ENCODE measurements at regions not wholly inside any gene's neighbourhood (a gene's known extent, or its start where the extent isn't known, plus 50 kb on each side); places are given as distances from the start of the nearest gene placed in this dataset.

DNA sequence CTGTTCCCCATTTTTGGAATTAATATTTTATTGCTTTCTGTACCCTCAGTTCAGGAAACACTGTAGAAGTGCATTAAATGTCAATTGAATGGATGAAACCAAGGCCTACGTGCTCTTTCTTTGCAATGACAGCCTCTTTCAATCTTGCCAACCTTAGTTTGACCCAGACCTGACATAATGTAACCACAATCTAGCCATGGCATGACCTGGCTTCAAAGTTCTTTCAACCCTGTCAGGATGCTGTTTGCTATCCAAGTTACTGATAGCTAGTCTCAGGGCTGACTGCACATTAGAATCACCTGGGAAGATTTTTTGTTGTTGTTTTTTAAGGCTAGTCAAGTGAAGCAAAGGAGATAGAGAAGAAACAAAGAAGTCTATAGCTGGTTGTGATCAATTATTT, 190.9 kb upstream of the PKDCC start:
- H3K27me3 ChIP-seq (ENCODE audit: insufficient read depth, insufficient read length): no peaks in the 10 kb centered on the region
- H3K4me3 ChIP-seq (ENCODE audit: insufficient read length, low read depth): no peak overlapping the region
- H3K4me1 ChIP-seq (ENCODE audit: insufficient read depth, insufficient read length): no peaks in the 10 kb centered on the region
- no peak overlapping the region for H3K9ac ChIP-seq (ENCODE audit: insufficient read length, low read depth)
- H3K36me3 ChIP-seq (ENCODE audit: insufficient read depth, insufficient read length, low read length): no peaks in the 10 kb centered on the region
- no peak for DNase-seq (ENCODE audit: low read depth, low spot score)
- no peaks in the 10 kb centered on the region for H3K9me3 ChIP-seq (ENCODE audit: insufficient read depth, low read length)
- TF ChIP-seq YY1 (IDR thresholded peaks at IDR 0.05; ENCODE audit: insufficient read depth, insufficient read length) (no peak), SUZ12 (IDR thresholded peaks at IDR 0.05; ENCODE audit: extremely low read depth, insufficient read depth, insufficient read length) (no peak), ZNF274 (IDR thresholded peaks at IDR 0.05; ENCODE audit: low read depth, low read length) (no peak)

DNA sequence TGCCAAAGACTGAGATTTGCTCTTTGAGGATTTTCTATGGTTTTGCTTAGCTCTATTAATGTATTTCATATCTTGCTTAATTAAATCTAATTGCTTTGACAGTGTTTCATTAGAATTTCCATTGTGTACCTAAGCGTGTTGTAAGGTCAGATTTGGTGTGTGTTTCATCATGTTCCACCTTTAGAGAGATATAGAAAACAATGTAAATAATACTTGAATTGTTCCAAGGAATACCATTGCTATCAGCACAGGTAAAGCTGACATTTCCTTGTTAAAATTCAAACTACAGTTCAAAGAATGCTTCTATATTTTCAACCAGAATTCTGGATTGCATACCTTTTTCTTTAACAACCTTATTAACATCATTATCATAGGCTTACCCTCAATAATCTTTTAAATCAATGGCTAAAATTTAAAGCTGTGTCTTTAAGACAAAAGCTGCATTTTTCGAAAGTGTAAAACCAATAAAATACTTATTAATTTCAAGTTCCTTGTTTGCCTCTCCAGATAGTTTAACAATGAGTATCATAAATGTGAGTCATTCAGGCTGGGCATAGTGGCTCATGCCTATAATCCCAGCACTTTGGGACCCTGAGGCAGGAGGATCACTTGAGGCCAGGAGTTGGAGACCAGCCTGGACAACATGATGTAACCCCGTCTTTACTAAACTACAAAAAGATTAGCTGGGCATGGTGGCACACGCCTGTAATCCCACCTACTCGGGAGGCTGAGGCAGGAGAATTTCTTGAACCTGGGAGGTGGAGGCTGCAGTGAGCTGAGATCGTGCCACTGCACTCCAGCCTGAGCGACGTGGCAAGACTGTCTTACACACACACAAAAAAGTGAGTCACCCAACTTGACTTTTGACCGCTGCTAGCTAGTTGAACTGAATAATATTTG, 188.0 kb upstream of the PKDCC start:
- DNase-seq (ENCODE audit: low read depth, low spot score): no peak
- H3K4me1 ChIP-seq (ENCODE audit: insufficient read depth, insufficient read length): no peaks in the 10 kb centered on the region
- H3K9me3 ChIP-seq (ENCODE audit: insufficient read depth, low read length): no peaks in the 10 kb centered on the region
- no peak overlapping the region for H3K9ac ChIP-seq (ENCODE audit: insufficient read length, low read depth)
- TF ChIP-seq YY1 (IDR thresholded peaks at IDR 0.05; ENCODE audit: insufficient read depth, insufficient read length) (no peak), SUZ12 (IDR thresholded peaks at IDR 0.05; ENCODE audit: extremely low read depth, insufficient read depth, insufficient read length) (no peak), ZNF274 (IDR thresholded peaks at IDR 0.05; ENCODE audit: low read depth, low read length) (no peak)
- H3K4me3 ChIP-seq (ENCODE audit: insufficient read length, low read depth): no peak overlapping the region
- H3K27me3 ChIP-seq (ENCODE audit: insufficient read depth, insufficient read length): no peaks in the 10 kb centered on the region
- H3K36me3 ChIP-seq (ENCODE audit: insufficient read depth, insufficient read length, low read length): no peaks in the 10 kb centered on the region

DNA sequence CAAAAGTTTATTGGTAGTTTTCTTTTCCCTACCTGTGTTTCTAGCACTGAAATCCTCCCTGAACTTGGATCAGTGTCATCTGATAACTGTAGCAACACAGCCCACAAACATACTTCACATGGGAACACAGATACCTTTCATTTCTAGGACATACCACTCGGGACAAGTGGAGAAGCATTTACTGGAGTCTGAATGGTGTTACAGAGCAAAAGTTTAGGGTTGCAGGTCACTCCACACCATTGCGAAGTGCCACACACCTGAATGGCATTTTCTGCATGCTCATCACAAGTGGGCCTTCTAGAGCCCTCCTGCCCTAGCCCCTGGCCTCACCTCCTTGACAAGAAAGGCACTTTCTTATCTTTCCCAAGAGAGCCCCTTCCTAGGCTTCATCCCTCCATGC, 184.8 kb upstream of the PKDCC start:
- Histone ChIP-seq H3K4me3 (ENCODE audit: insufficient read length, low read depth) (no peak overlapping the region), H3K4me1 (ENCODE audit: insufficient read depth, insufficient read length) (no peaks in the 10 kb centered on the region), H3K27me3 (ENCODE audit: insufficient read depth, insufficient read length) (no peaks in the 10 kb centered on the region), H3K9ac (ENCODE audit: insufficient read length, low read depth) (no peak overlapping the region), H3K9me3 (ENCODE audit: insufficient read depth, low read length) (no peaks in the 10 kb centered on the region), H3K36me3 (ENCODE audit: insufficient read depth, insufficient read length, low read length) (no peaks in the 10 kb centered on the region)
- no peak for DNase-seq (ENCODE audit: low read depth, low spot score)
- TF ChIP-seq YY1 (IDR thresholded peaks at IDR 0.05; ENCODE audit: insufficient read depth, insufficient read length) (no peak), SUZ12 (IDR thresholded peaks at IDR 0.05; ENCODE audit: extremely low read depth, insufficient read depth, insufficient read length) (no peak), ZNF274 (IDR thresholded peaks at IDR 0.05; ENCODE audit: low read depth, low read length) (no peak)

DNA sequence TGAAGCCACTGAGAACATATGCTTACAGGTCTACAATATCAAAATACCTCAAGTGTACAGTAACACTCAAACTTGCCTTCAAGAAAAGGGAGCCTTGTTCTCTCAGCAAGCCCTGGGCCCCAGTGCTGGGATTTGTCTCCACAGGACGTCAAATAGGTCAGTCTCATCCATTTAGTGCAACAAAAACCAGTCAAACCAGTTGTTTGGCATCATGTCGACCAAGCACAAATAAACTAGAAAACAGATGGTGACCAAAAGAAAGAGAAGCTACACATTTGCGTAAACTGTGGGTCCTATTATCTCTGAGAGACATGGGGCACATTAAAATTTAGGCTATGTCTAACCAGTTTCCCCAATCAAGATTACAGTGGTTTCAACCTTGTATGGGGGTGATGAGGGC, 182.6 kb upstream of the PKDCC start:
- no peak for DNase-seq (ENCODE audit: low read depth, low spot score)
- Histone ChIP-seq H3K9ac (ENCODE audit: insufficient read length, low read depth) (no peak overlapping the region), H3K9me3 (ENCODE audit: insufficient read depth, low read length) (no peaks in the 10 kb centered on the region), H3K27me3 (ENCODE audit: insufficient read depth, insufficient read length) (peaks cover under 1% of the 10 kb centered on the region), H3K36me3 (ENCODE audit: insufficient read depth, insufficient read length, low read length) (no peaks in the 10 kb centered on the region), H3K4me3 (ENCODE audit: insufficient read length, low read depth) (no peak overlapping the region), H3K4me1 (ENCODE audit: insufficient read depth, insufficient read length) (no peaks in the 10 kb centered on the region)
- TF ChIP-seq ZNF274 (IDR thresholded peaks at IDR 0.05; ENCODE audit: low read depth, low read length) (no peak), YY1 (IDR thresholded peaks at IDR 0.05; ENCODE audit: insufficient read depth, insufficient read length) (no peak), SUZ12 (IDR thresholded peaks at IDR 0.05; ENCODE audit: extremely low read depth, insufficient read depth, insufficient read length) (no peak)

DNA sequence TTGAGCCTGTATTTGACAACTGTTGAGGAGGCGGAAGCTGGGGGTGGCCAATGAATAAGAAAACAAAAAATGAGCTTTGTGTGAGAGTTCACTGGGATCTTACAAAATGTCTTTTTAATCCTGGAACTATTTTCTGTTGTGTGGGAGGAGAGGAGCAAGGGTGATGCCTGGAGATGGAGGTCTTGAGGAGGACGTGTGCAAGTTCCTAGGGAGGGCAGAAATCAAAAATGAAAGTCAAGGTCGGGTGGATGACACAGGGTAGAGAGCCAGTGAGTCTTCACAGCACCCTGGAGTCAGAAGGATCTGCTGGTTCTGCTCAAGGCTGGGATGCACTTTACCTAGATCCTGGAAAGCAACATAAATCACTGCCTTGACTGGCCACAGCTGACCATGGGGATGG, 180.3 kb upstream of the PKDCC start:
- TF ChIP-seq YY1 (IDR thresholded peaks at IDR 0.05; ENCODE audit: insufficient read depth, insufficient read length): no peak
- H3K9me3 ChIP-seq (ENCODE audit: insufficient read depth, low read length): no peaks in the 10 kb centered on the region
- H3K9ac ChIP-seq (ENCODE audit: insufficient read length, low read depth): no peak overlapping the region
- H3K27me3 ChIP-seq (ENCODE audit: insufficient read depth, insufficient read length): peaks cover 3% of the 10 kb centered on the region
- no peak overlapping the region for H3K4me3 ChIP-seq (ENCODE audit: insufficient read length, low read depth)
- no peaks in the 10 kb centered on the region for H3K36me3 ChIP-seq (ENCODE audit: insufficient read depth, insufficient read length, low read length)
- H3K4me1 ChIP-seq (ENCODE audit: insufficient read depth, insufficient read length): peaks cover 5% of the 10 kb centered on the region
- DNase-seq (ENCODE audit: low read depth, low spot score): no peak

DNA sequence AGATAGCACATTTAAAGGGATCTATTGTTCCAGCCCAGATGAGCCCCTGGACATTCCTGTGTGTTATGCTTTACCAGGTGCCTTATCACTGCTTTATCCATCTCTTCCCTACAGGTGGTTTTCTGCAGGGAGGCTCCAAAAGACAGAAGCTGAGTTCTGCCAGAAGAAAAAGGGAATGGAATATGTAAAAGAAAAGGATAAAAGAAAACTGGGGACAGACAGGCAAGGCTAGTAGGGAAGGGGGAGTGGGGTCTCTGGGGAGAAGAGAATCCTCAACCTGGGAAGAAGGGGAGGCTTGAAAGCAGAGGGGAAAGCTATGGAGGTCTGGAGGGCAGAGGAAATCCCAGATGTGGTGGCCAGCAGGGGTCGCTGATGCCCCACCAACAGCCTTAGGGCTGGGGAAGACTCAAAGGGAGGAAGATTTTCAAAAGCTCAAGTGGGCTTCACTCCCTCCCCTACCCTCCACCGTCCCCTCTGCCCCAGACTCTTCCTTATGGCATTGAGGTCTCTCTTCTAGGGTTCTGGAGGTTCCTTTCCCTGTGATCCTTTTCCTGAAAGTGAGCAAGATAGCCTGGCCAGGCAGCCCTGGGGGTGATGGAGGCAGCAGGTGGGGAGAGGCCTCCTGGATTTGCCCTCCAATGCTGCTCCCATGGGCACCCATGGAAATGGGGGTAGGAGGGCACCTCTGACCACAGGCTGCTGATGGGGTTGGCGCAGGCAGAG, 178.1 kb upstream of the PKDCC start:
- peaks cover 3% of the 10 kb centered on the region for H3K27me3 ChIP-seq (ENCODE audit: insufficient read depth, insufficient read length)
- peaks cover 5% of the 10 kb centered on the region for H3K4me1 ChIP-seq (ENCODE audit: insufficient read depth, insufficient read length)

DNA sequence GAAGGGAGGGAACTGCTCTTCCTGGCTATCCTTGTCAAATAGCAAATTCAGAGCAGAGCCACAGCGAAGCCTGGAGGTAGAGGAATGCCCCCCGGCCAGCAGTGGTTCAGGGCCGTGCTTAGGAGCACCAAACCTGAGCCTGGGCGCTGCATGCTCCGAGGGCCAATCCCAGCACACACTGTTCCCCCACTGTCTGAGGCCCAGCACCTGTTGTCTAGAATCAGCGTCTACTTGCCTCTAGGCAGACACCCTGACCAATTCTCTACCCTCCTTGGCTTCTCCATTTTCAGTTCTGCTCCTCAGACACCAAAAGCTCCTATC, 177.6 kb upstream of the PKDCC start:
- no peak for DNase-seq (ENCODE audit: low read depth, low spot score)
- peaks cover 3% of the 10 kb centered on the region for H3K27me3 ChIP-seq (ENCODE audit: insufficient read depth, insufficient read length)
- no peak overlapping the region for H3K4me3 ChIP-seq (ENCODE audit: insufficient read length, low read depth)
- no peak overlapping the region for H3K9ac ChIP-seq (ENCODE audit: insufficient read length, low read depth)
- peaks cover 5% of the 10 kb centered on the region for H3K4me1 ChIP-seq (ENCODE audit: insufficient read depth, insufficient read length)
- no peaks in the 10 kb centered on the region for H3K36me3 ChIP-seq (ENCODE audit: insufficient read depth, insufficient read length, low read length)
- H3K9me3 ChIP-seq (ENCODE audit: insufficient read depth, low read length): no peaks in the 10 kb centered on the region
- TF ChIP-seq YY1 (IDR thresholded peaks at IDR 0.05; ENCODE audit: insufficient read depth, insufficient read length): no peak
- TF ChIP-seq SUZ12 (IDR thresholded peaks at IDR 0.05; ENCODE audit: extremely low read depth, insufficient read depth, insufficient read length): no peak
- TF ChIP-seq ZNF274 (IDR thresholded peaks at IDR 0.05; ENCODE audit: low read depth, low read length): no peak

More for the DNA sequence above, 178.1 kb upstream of the PKDCC start:
- Histone ChIP-seq H3K9me3 (ENCODE audit: insufficient read depth, low read length) (no peaks in the 10 kb centered on the region), H3K9ac (ENCODE audit: insufficient read length, low read depth) (no peak overlapping the region), H3K4me3 (ENCODE audit: insufficient read length, low read depth) (no peak overlapping the region), H3K36me3 (ENCODE audit: insufficient read depth, insufficient read length, low read length) (no peaks in the 10 kb centered on the region)
- no peak for TF ChIP-seq SUZ12 (IDR thresholded peaks at IDR 0.05; ENCODE audit: extremely low read depth, insufficient read depth, insufficient read length)
- TF ChIP-seq YY1 (IDR thresholded peaks at IDR 0.05; ENCODE audit: insufficient read depth, insufficient read length): no peak
- no peak for TF ChIP-seq ZNF274 (IDR thresholded peaks at IDR 0.05; ENCODE audit: low read depth, low read length)
- peak; percentile 75 for DNase-seq (ENCODE audit: low read depth, low spot score)

Measured in NT2/D1 (cell line).